ENCODE measurements at regions not wholly inside any gene's neighbourhood (a gene's known extent, or its start where the extent isn't known, plus 50 kb on each side); places are given as distances from the start of the nearest gene placed in this dataset.

- FAIRE-seq = no peak
- DNase-seq (ENCODE audit: low read depth) = no peak
- TF ChIP-seq CTCF (IDR thresholded peaks at IDR 0.05; ENCODE audit: insufficient read depth, low read length, severe bottlenecking) = no peak
- Histone ChIP-seq H3K36me3 (ENCODE audit: control insufficient read depth, insufficient read depth, low read length) (no peaks in the 10 kb centered on the region), H3K4me3 (ENCODE audit: low read depth, low read length) (no peak overlapping the region), H3K27me3 (ENCODE audit: control insufficient read depth, insufficient read depth, low read length) (no peaks in the 10 kb centered on the region)
Measured at GRCh38 chr5:179407191-179408175, 62.2 kb upstream of the ADAMTS2 start.

- Histone ChIP-seq H3K4me3 (ENCODE audit: low read depth, low read length) (no peak overlapping the region), H3K27me3 (ENCODE audit: control insufficient read depth, insufficient read depth, low read length) (no peaks in the 10 kb centered on the region), H3K36me3 (ENCODE audit: control insufficient read depth, insufficient read depth, low read length) (no peaks in the 10 kb centered on the region)
- no peak for FAIRE-seq
- TF ChIP-seq CTCF (IDR thresholded peaks at IDR 0.05; ENCODE audit: insufficient read depth, low read length, severe bottlenecking) = no peak
- DNase-seq (ENCODE audit: low read depth) = no peak
Measured at GRCh38 chr5:179406031-179406961, 61.0 kb upstream of the ADAMTS2 start.

GRCh38 chr5:179405426-179406030 lies 60.3 kb upstream of the ADAMTS2 start:
- FAIRE-seq (no peak), DNase-seq (ENCODE audit: low read depth) (no peak)
- TF ChIP-seq CTCF (IDR thresholded peaks at IDR 0.05; ENCODE audit: insufficient read depth, low read length, severe bottlenecking) = no peak
- no peaks in the 10 kb centered on the region for H3K36me3 ChIP-seq (ENCODE audit: control insufficient read depth, insufficient read depth, low read length)
- no peaks in the 10 kb centered on the region for H3K27me3 ChIP-seq (ENCODE audit: control insufficient read depth, insufficient read depth, low read length)
- no peak overlapping the region for H3K4me3 ChIP-seq (ENCODE audit: low read depth, low read length)

- DNase-seq (ENCODE audit: low read depth) (no peak), FAIRE-seq (no peak)
- no peak overlapping the region for H3K4me3 ChIP-seq (ENCODE audit: low read depth, low read length)
- no peak for TF ChIP-seq CTCF (IDR thresholded peaks at IDR 0.05; ENCODE audit: insufficient read depth, low read length, severe bottlenecking)
- H3K36me3 ChIP-seq (ENCODE audit: control insufficient read depth, insufficient read depth, low read length) = no peaks in the 10 kb centered on the region
- H3K27me3 ChIP-seq (ENCODE audit: control insufficient read depth, insufficient read depth, low read length) = no peaks in the 10 kb centered on the region
Measured at GRCh38 chr5:179405054-179405416, 59.8 kb upstream of the ADAMTS2 start.

GRCh38 chr5:179404321-179405053 lies 59.2 kb upstream of the ADAMTS2 start:
- no peak for TF ChIP-seq CTCF (IDR thresholded peaks at IDR 0.05; ENCODE audit: insufficient read depth, low read length, severe bottlenecking)
- DNase-seq (ENCODE audit: low read depth) = no peak
- FAIRE-seq = no peak
- Histone ChIP-seq H3K27me3 (ENCODE audit: control insufficient read depth, insufficient read depth, low read length) (no peaks in the 10 kb centered on the region), H3K36me3 (ENCODE audit: control insufficient read depth, insufficient read depth, low read length) (no peaks in the 10 kb centered on the region), H3K4me3 (ENCODE audit: low read depth, low read length) (no peak overlapping the region)
